ENCODE measurements at regions not wholly inside any gene's neighbourhood (a gene's known extent, or its start where the extent isn't known, plus 50 kb on each side); places are given as distances from the start of the nearest gene placed in this dataset.

GRCh38 chr2:156175946-156176345 is 156.6 kb downstream of the NR4A2 start:
- no peaks in the 10 kb centered on the region for H3K4me1 ChIP-seq (ENCODE audit: control insufficient read depth, insufficient read depth, low read length)
- POLR2A ChIA-PET = no interaction called here

GRCh38 chr2:156170929-156171328 is 161.6 kb downstream of the NR4A2 start:
- TF ChIP-seq ZNF558 (tag by site-specific recombination; IDR thresholded peaks at IDR 0.05) (no peak), ZNF530 (tag by site-specific recombination; IDR thresholded peaks at IDR 0.05; ENCODE audit: low read depth) (no peak), ZNF221 (tag by site-specific recombination; IDR thresholded peaks at IDR 0.05; ENCODE audit: borderline replicate concordance) (no peak), ZNF76 (tag by site-specific recombination; IDR thresholded peaks at IDR 0.05; ENCODE audit: borderline replicate concordance, low read depth) (no peak), TRIM28 (IDR thresholded peaks at IDR 0.05; ENCODE audit: borderline replicate concordance, low read length) (no peak), ZNF792 (tag by site-specific recombination; IDR thresholded peaks at IDR 0.05) (no peak), ZNF768 (tag by site-specific recombination; IDR thresholded peaks at IDR 0.05) (no peak), BCL11A (tag by site-specific recombination; IDR thresholded peaks at IDR 0.05; ENCODE audit: low read depth) (no peak), ZNF341 (tag by site-specific recombination; IDR thresholded peaks at IDR 0.05; ENCODE audit: low read depth) (no peak), ZNF37A (tag by site-specific recombination; IDR thresholded peaks at IDR 0.05) (no peak), ZNF670 (tag by site-specific recombination; IDR thresholded peaks at IDR 0.05; ENCODE audit: low read depth) (no peak), PRDM6 (tag by site-specific recombination; IDR thresholded peaks at IDR 0.05) (no peak), ZNF596 (tag by site-specific recombination; IDR thresholded peaks at IDR 0.05) (no peak), ZNF416 (tag by site-specific recombination; IDR thresholded peaks at IDR 0.05) (no peak), KLF9 (tag by site-specific recombination; IDR thresholded peaks at IDR 0.05; ENCODE audit: low read depth) (no peak), ZNF140 (tag by site-specific recombination; IDR thresholded peaks at IDR 0.05) (no peak), ZBTB10 (tag by site-specific recombination; IDR thresholded peaks at IDR 0.05) (no peak)
- POLR2A ChIA-PET = no interaction called here

More at GRCh38 chr2:156175946-156176345, 156.6 kb downstream of the NR4A2 start:
- TF ChIP-seq KLF16 (tag by site-specific recombination; IDR thresholded peaks at IDR 0.05) = no peak
- TF ChIP-seq ZNF660 (tag by site-specific recombination; IDR thresholded peaks at IDR 0.05) = no peak
- no peak for TF ChIP-seq ZNF280C (tag by site-specific recombination; IDR thresholded peaks at IDR 0.05)
- no peak for TF ChIP-seq ZNF692 (tag by site-specific recombination; IDR thresholded peaks at IDR 0.05)
- TF ChIP-seq ZNF561 (tag by site-specific recombination; IDR thresholded peaks at IDR 0.05; ENCODE audit: borderline replicate concordance) = no peak
- no peak for TF ChIP-seq ZNF792 (tag by site-specific recombination; IDR thresholded peaks at IDR 0.05)
- no peak for TF ChIP-seq ZNF292 (tag by site-specific recombination; IDR thresholded peaks at IDR 0.05; ENCODE audit: borderline replicate concordance, low read depth)
- no peak for TF ChIP-seq ZBTB8A (tag by site-specific recombination; IDR thresholded peaks at IDR 0.05)
- TF ChIP-seq ZNF132 (tag by site-specific recombination; IDR thresholded peaks at IDR 0.05; ENCODE audit: borderline replicate concordance) = no peak
- Histone ChIP-seq H3K27ac (ENCODE audit: extremely low read depth, low read depth, low read length) (no peak overlapping the region), H3K36me3 (ENCODE audit: control insufficient read depth in 2 of 2, insufficient read depth in 1 of 2, low read length in 2 of 2) (peaks cover 0 to 3% of the 10 kb centered on the region in 2 experiments; a peak in 1 of 3 replicates), H3K4me3 (ENCODE audit: low read depth, low read length) (no peak overlapping the region), H3K9me3 (ENCODE audit: control insufficient read depth, insufficient read depth, low read depth, low read length) (no peaks in the 10 kb centered on the region)
- CTCF ChIA-PET = interaction anchor here (0.5 kb wide), 1 partner anchor 799 kb away, joined by 3 read pairs; no protein-coding TSS in a partner anchor

More at GRCh38 chr2:156170929-156171328, 161.6 kb downstream of the NR4A2 start:
- Histone ChIP-seq H3K4me3 (ENCODE audit: low read depth, low read length) (no peak overlapping the region), H3K36me3 (ENCODE audit: control insufficient read depth in 2 of 2, insufficient read depth in 1 of 2, low read length in 2 of 2) (no peaks in the 10 kb centered on the region), H3K9me3 (ENCODE audit: control insufficient read depth, insufficient read depth, low read depth, low read length) (no peaks in the 10 kb centered on the region), H3K27ac (ENCODE audit: extremely low read depth, low read depth, low read length) (no peak overlapping the region), H3K4me1 (ENCODE audit: control insufficient read depth, insufficient read depth, low read length) (no peaks in the 10 kb centered on the region)
- CTCF ChIA-PET = no interaction called here
